OCI-LY3 (cell line): ENCODE measurements at regions not wholly inside any gene's neighbourhood (a gene's known extent, or its start where the extent isn't known, plus 50 kb on each side); places are given as distances from the start of the nearest gene placed in this dataset.

Source experiments
- CTCF ChIP-seq: fragments of 200-600, 300-600 bp; sonication (generic); IDR thresholded peaks from 2 replicates; pipeline ENCODE4 v1.5.1; 2014; ENCODE audit warnings: antibody characterized with exemption, low read length, low read depth
- EZH2phosphoT487 ChIP-seq: fragments of 200-600 bp; shearing (Covaris generic); IDR thresholded peaks from 2 replicates; pipeline ENCODE4 v1.6.1; 2018; ENCODE audit warnings: antibody characterized with exemption, mixed run types, low read depth

GRCh38 chr4:15303052-15303641 is 124.7 kb upstream of the C1QTNF7 start:
- TF ChIP-seq CTCF = no peak
- no peak for TF ChIP-seq EZH2phosphoT487
